ENCODE measurements at regions not wholly inside any gene's neighbourhood (a gene's known extent, or its start where the extent isn't known, plus 50 kb on each side); places are given as distances from the start of the nearest gene placed in this dataset.

DNA sequence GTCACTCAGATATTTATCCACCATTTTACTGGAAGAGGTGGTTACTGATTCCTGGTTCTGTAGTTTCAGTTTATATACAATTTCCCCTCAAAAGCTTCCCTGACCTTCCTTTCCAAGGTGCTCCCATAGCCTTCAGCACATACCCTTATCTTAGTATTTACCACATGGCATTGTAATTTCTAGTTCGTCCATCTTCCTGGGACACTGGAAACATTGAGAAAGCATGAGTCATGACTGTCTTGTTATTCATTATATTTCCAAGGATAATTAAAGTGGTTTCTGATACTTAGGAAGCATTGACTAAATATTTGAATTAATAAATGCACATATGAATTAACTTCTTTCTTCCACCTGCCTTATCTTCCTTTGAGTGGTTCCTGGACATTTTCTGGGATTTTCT lies 203.8 kb downstream of the ETAA1 start:
- ChIA-PET CTCF (interaction anchor here (0.6 kb wide), 2 partner anchors 19 to 20 kb away, joined by 3 read pairs; no protein-coding TSS in a partner anchor), POLR2A (no interaction called here)
- FAIRE-seq (no peak), DNase-seq (ENCODE audit: low read depth in 1 of 2, low spot score in 1 of 2) (no peak), ATAC-seq (no peak)
- H3K4me2 ChIP-seq: peak overlapping the region; percentile 7; the same call in 1 of the 3 replicates
- no peak overlapping the region for H3K4me3 ChIP-seq
- H3K9me3 ChIP-seq: peaks cover 3% of the 10 kb centered on the region; the same call in 1 of the 3 replicates
- 27% methylated on average over 1 of the region's 1 CpG for WGBS (ENCODE audit: missing lambda C conversion rate)
- H3K4me1 ChIP-seq: peaks cover 25% of the 10 kb centered on the region
- H3K27ac ChIP-seq: no peak overlapping the region; a peak in 1 of 6 replicates
- TF ChIP-seq MAFK (IDR thresholded peaks at IDR 0.05; ENCODE audit: partially characterized antibody) (no peak), FOSL2 (IDR thresholded peaks at IDR 0.05) (no peak), FOSL2 (CRISPR knock-in tag; IDR thresholded peaks at IDR 0.05) (peak; percentile 38; the same call in 1 of the 2 replicates)

DNA sequence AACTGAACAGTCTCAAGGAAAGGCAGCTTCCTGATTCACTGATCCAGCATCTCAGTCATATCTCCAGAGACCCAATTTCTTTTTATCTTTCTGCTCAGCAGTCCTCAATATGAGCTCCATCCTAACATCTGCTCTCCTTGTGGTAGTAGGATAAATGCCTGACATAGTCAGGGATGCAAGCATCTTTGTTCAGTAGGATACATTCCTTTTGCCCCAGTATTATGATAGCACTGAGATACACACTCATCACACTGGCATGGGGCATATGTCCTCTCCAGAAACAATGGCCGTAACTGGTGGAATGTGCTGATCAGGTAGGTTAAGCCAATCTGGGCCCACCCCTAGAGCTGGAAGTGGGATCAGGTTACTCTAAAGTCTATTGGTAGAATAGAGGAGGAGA lies 207.2 kb downstream of the ETAA1 start:
- ChIA-PET CTCF (interaction anchor here (1.9 kb wide), 1 partner anchor 27 kb away, joined by 4 read pairs; no protein-coding TSS in a partner anchor), POLR2A (no interaction called here)
- no peak for TF ChIP-seq RAD21 (conservative IDR thresholded peaks at IDR 0.05 in 1 of 2, IDR thresholded peaks at IDR 0.05 in 1 of 2)
- no peak for TF ChIP-seq FOXS1 (CRISPR knock-in tag; IDR thresholded peaks at IDR 0.05)
- no peak for TF ChIP-seq RNF2 (IDR thresholded peaks at IDR 0.05; ENCODE audit: borderline replicate concordance, low read depth)
- Histone ChIP-seq H3K9me3 (no peaks in the 10 kb centered on the region), H3K4me2 (no peak overlapping the region), H3K4me1 (peaks cover 18% of the 10 kb centered on the region), H3K27ac (no peak overlapping the region), H3K4me3 (no peak overlapping the region)
- no peak for ATAC-seq
- WGBS (ENCODE audit: missing lambda C conversion rate): 69% methylated on average over 1 of the region's 1 CpG
- no peak for FAIRE-seq
- no peak for DNase-seq (ENCODE audit: low read depth in 1 of 2, low spot score in 1 of 2)

DNA sequence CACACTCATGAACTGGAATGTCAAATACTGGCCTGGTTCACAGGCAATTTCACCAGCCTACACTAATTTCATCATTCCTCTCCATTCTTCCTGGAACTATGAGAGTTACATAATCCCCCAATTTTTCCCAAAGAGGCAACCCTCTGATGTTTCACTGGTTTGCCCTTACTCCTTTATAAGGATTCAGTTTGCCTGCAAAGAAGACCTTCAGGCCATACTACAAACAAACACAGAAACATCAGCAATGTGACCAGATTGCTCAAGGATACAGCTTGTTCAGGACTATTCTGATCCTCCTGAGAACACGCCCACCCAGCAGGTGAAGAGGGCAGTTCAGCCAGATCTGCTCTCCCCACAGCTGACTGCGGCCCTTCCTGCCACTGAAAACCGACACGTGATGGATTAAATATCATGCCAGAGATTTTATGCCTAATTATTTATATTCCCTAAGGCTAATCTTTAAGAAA lies 215.5 kb downstream of the ETAA1 start:
- FAIRE-seq (no peak), ATAC-seq (no peak), DNase-seq (ENCODE audit: low read depth in 1 of 2, low spot score in 1 of 2) (no peak)
- no peak overlapping the region for H3K4me2 ChIP-seq
- H3K4me3 ChIP-seq: no peak overlapping the region
- POLR2A ChIA-PET: no interaction called here
- TF ChIP-seq, protein P1, sequence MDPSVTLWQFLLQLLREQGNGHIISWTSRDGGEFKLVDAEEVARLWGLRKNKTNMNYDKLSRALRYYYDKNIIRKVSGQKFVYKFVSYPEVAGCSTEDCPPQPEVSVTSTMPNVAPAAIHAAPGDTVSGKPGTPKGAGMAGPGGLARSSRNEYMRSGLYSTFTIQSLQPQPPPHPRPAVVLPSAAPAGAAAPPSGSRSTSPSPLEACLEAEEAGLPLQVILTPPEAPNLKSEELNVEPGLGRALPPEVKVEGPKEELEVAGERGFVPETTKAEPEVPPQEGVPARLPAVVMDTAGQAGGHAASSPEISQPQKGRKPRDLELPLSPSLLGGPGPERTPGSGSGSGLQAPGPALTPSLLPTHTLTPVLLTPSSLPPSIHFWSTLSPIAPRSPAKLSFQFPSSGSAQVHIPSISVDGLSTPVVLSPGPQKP (IDR thresholded peaks at IDR 0.05; ENCODE audit: low read depth, low read length): no peak
- 68% methylated on average over 4 of the region's 4 CpGs for WGBS (ENCODE audit: missing lambda C conversion rate)
- 0 out of 3 replicates have a peak, but pooled peaks cover 5% of the 10 kb centered on the region for H3K4me1 ChIP-seq
- H3K27ac ChIP-seq: no peak overlapping the region
- H3K9me3 ChIP-seq: no peaks in the 10 kb centered on the region
- CTCF ChIA-PET: interaction anchor here (0.7 kb wide), 1 partner anchor 29 kb away, joined by 3 read pairs; no protein-coding TSS in a partner anchor

DNA sequence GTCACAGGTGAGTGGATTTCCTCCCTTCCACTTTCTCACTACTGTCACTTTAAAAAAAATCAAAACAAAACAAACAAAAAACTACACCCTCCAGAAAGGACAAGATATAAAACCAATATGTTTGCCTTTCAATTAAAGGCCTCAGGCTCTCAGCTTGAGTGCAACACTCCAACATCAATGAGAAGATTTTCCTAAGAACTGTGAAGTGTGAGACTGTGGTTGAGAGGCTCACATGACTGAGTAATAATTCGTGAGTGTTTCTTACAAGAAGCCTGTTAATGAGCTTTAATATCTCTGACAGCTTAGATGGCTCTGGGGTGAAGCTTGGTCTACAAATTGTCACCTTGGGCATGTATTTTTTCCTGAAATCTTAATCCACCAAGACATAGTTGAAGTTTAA lies 216.1 kb downstream of the ETAA1 start:
- Histone ChIP-seq H3K4me2 (no peak overlapping the region), H3K27ac (no peak overlapping the region), H3K4me1 (0 out of 3 replicates have a peak, but pooled peaks cover 5% of the 10 kb centered on the region), H3K9me3 (no peaks in the 10 kb centered on the region), H3K4me3 (no peak overlapping the region)
- 11% methylated on average over 1 of the region's 1 CpG for WGBS (ENCODE audit: missing lambda C conversion rate)
- ATAC-seq (no peak), DNase-seq (ENCODE audit: low read depth in 1 of 2, low spot score in 1 of 2) (no peak), FAIRE-seq (no peak)
- CTCF ChIA-PET: interaction anchor here (0.7 kb wide), 1 partner anchor 30 kb away, joined by 3 read pairs; no protein-coding TSS in a partner anchor
- POLR2A ChIA-PET: no interaction called here
- no peak for TF ChIP-seq EP300 (IDR thresholded peaks at IDR 0.05)
- TF ChIP-seq ESRRA (IDR thresholded peaks at IDR 0.05; ENCODE audit: borderline replicate concordance, low read length): no peak
- no peak for TF ChIP-seq NFE2L2 (conservative IDR thresholded peaks at IDR 0.05; ENCODE audit: low read length)
- TF ChIP-seq RNF2 (IDR thresholded peaks at IDR 0.05; ENCODE audit: borderline replicate concordance, low read depth): no peak
- TF ChIP-seq KDM1A (IDR thresholded peaks at IDR 0.05; ENCODE audit: low read depth): no peak
- no peak for TF ChIP-seq ZNF302 (CRISPR knock-in tag; IDR thresholded peaks at IDR 0.05)
- no peak for TF ChIP-seq EHMT2 (IDR thresholded peaks at IDR 0.05; ENCODE audit: low read depth)
- no peak for TF ChIP-seq JUN (IDR thresholded peaks at IDR 0.05)
- TF ChIP-seq, protein P1 (IDR thresholded peaks at IDR 0.05; ENCODE audit: low read depth, low read length): no peak
- no peak for TF ChIP-seq NPAS2 (CRISPR knock-in tag; IDR thresholded peaks at IDR 0.05; ENCODE audit: borderline replicate concordance)
- TF ChIP-seq PHF8 (IDR thresholded peaks at IDR 0.05; ENCODE audit: borderline replicate concordance, low read depth): no peak
- TF ChIP-seq, protein P2, sequence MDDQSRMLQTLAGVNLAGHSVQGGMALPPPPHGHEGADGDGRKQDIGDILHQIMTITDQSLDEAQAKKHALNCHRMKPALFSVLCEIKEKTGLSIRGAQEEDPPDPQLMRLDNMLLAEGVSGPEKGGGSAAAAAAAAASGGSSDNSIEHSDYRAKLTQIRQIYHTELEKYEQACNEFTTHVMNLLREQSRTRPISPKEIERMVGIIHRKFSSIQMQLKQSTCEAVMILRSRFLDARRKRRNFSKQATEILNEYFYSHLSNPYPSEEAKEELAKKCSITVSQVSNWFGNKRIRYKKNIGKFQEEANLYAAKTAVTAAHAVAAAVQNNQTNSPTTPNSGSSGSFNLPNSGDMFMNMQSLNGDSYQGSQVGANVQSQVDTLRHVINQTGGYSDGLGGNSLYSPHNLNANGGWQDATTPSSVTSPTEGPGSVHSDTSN (IDR thresholded peaks at IDR 0.05): no peak
- no peak for TF ChIP-seq CHD4 (IDR thresholded peaks at IDR 0.05; ENCODE audit: borderline replicate concordance)
- TF ChIP-seq CEBPB (IDR thresholded peaks at IDR 0.05): no peak
- TF ChIP-seq TP53 (CRISPR knock-in tag; IDR thresholded peaks at IDR 0.05): no peak
- TF ChIP-seq, protein P3, sequence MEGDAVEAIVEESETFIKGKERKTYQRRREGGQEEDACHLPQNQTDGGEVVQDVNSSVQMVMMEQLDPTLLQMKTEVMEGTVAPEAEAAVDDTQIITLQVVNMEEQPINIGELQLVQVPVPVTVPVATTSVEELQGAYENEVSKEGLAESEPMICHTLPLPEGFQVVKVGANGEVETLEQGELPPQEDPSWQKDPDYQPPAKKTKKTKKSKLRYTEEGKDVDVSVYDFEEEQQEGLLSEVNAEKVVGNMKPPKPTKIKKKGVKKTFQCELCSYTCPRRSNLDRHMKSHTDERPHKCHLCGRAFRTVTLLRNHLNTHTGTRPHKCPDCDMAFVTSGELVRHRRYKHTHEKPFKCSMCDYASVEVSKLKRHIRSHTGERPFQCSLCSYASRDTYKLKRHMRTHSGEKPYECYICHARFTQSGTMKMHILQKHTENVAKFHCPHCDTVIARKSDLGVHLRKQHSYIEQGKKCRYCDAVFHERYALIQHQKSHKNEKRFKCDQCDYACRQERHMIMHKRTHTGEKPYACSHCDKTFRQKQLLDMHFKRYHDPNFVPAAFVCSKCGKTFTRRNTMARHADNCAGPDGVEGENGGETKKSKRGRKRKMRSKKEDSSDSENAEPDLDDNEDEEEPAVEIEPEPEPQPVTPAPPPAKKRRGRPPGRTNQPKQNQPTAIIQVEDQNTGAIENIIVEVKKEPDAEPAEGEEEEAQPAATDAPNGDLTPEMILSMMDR (IDR thresholded peaks at IDR 0.05): no peak
- no peak for TF ChIP-seq NR3C1 (IDR thresholded peaks at IDR 0.05)
- TF ChIP-seq, protein P4, sequence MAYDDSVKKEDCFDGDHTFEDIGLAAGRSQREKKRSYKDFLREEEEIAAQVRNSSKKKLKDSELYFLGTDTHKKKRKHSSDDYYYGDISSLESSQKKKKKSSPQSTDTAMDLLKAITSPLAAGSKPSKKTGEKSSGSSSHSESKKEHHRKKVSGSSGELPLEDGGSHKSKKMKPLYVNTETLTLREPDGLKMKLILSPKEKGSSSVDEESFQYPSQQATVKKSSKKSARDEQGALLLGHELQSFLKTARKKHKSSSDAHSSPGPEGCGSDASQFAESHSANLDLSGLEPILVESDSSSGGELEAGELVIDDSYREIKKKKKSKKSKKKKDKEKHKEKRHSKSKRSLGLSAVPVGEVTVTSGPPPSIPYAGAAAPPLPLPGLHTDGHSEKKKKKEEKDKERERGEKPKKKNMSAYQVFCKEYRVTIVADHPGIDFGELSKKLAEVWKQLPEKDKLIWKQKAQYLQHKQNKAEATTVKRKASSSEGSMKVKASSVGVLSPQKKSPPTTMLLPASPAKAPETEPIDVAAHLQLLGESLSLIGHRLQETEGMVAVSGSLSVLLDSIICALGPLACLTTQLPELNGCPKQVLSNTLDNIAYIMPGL (CRISPR knock-in tag; IDR thresholded peaks at IDR 0.05; ENCODE audit: borderline replicate concordance): no peak
